ENCODE measurements at regions not wholly inside any gene's neighbourhood (a gene's known extent, or its start where the extent isn't known, plus 50 kb on each side); places are given as distances from the start of the nearest gene placed in this dataset.
A peak's percentile ranks its signal among the peaks of the same experiment; 100 is the strongest.

DNA sequence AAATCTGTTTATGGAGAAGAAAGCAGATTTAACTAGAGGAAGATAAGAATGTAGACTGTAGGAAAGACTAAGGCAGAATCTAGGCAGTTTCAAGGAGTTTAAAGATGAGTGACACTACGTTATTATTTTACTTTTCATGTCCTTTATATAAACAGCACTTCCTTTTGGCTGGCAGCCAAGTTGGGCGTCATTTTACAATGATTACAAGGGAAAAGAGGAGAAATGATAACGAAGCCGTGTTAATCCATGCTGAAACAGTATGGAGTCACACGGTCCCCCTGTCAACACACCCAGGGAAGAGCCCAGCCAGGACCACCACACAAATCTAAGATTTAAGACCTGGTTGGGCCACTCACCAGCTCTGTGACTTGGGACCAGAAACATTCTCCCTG, 83.7 kb upstream of the NEO1 start:
- H3K36me3 Mint-ChIP-seq: no peaks in the 10 kb centered on the region
- no peak overlapping the region for H3K4me3 ChIP-seq (ENCODE audit: control insufficient read depth in 1 of 2, extremely low read depth in 1 of 2, low read length in 1 of 2)
- peaks cover 2 to 3% of the 10 kb centered on the region in 2 experiments for H3K27me3 ChIP-seq (replicated peaks in 1 of 2; ENCODE audit: control insufficient read depth in 2 of 2, extremely low read depth in 1 of 2, insufficient read depth in 2 of 2, low read length in 1 of 2)
- H3K36me3 ChIP-seq (ENCODE audit: control insufficient read depth in 2 of 2, extremely low read depth in 1 of 2, insufficient read depth in 1 of 2, low read length in 1 of 2): no peaks in the 10 kb centered on the region
- H3K27ac Mint-ChIP-seq: no peak overlapping the region
- no peak overlapping the region for H3K27ac ChIP-seq (ENCODE audit: low read length)
- no peak overlapping the region for H3K4me3 Mint-ChIP-seq
- ChIA-PET CTCF (no interaction called here), POLR2A (no interaction called here)
- peaks cover 0 to 18% of the 10 kb centered on the region in 2 experiments for H3K4me1 ChIP-seq (ENCODE audit: control insufficient read depth in 1 of 2, extremely low read depth in 1 of 2, insufficient read depth in 2 of 2, low read length in 2 of 2)
- H3K4me1 Mint-ChIP-seq: peaks cover 0 to 20% (median 7%) of the 10 kb centered on the region in 3 donors
- WGBS (ENCODE audit: insufficient coverage): 40% methylated on average over 2 of the region's 5 CpGs
- peak in 1 of 35 experiments; percentile 12 for DNase-seq
- H3K27me3 Mint-ChIP-seq: peaks cover 24 to 43% of the 10 kb centered on the region in 2 donors
- H3K9me3 ChIP-seq: no peaks in the 10 kb centered on the region
- ATAC-seq (replicated peaks in 1 of 4): no peak
- no peaks in the 10 kb centered on the region for H3K9me3 Mint-ChIP-seq

GRCh38 chr15:72967811-72968530, 84.3 kb upstream of the NEO1 start:
- no peaks in the 10 kb centered on the region for H3K9me3 ChIP-seq
- H3K4me1 Mint-ChIP-seq: peaks cover 0 to 20% (median 7%) of the 10 kb centered on the region in 3 donors
- peaks cover 2 to 3% of the 10 kb centered on the region in 2 experiments for H3K27me3 ChIP-seq (replicated peaks in 1 of 2; ENCODE audit: control insufficient read depth in 2 of 2, extremely low read depth in 1 of 2, insufficient read depth in 2 of 2, low read length in 1 of 2)
- no peak overlapping the region for H3K4me3 Mint-ChIP-seq
- 41% methylated on average over 3 of the region's 5 CpGs for WGBS (ENCODE audit: insufficient coverage)
- CTCF ChIA-PET: no interaction called here
- no peak overlapping the region for H3K27ac ChIP-seq (ENCODE audit: low read length)
- no peak for ATAC-seq (replicated peaks in 1 of 4)
- H3K36me3 Mint-ChIP-seq: no peaks in the 10 kb centered on the region
- H3K36me3 ChIP-seq (ENCODE audit: control insufficient read depth in 2 of 2, extremely low read depth in 1 of 2, insufficient read depth in 1 of 2, low read length in 1 of 2): no peaks in the 10 kb centered on the region
- POLR2A ChIA-PET: no interaction called here
- no peak for DNase-seq
- peaks cover 0 to 22% of the 10 kb centered on the region in 2 experiments for H3K4me1 ChIP-seq (ENCODE audit: control insufficient read depth in 1 of 2, extremely low read depth in 1 of 2, insufficient read depth in 2 of 2, low read length in 2 of 2)
- peaks cover 0 to 1% (median 0%) of the 10 kb centered on the region in 3 donors for H3K9me3 Mint-ChIP-seq
- H3K4me3 ChIP-seq (ENCODE audit: control insufficient read depth in 1 of 2, extremely low read depth in 1 of 2, low read length in 1 of 2): no peak overlapping the region
- H3K27me3 Mint-ChIP-seq: peaks cover 20 to 41% of the 10 kb centered on the region in 2 donors
- H3K27ac Mint-ChIP-seq: no peak overlapping the region

- peak in 1 of 4 experiments; percentile 16 for ATAC-seq (replicated peaks in 1 of 4)
- Mint-ChIP-seq H3K4me3 (no peak overlapping the region), H3K27me3 (peaks cover 23 to 44% of the 10 kb centered on the region in 2 donors), H3K36me3 (no peaks in the 10 kb centered on the region), H3K4me1 (peaks cover 0 to 24% (median 7%) of the 10 kb centered on the region in 3 donors), H3K27ac (peak overlapping the region in 1 of 2 donors; percentile 23), H3K9me3 (peaks cover 0 to 7% (median 5%) of the 10 kb centered on the region in 3 donors)
- WGBS (ENCODE audit: insufficient coverage): 61% methylated on average over 2 of the region's 3 CpGs
- DNase-seq: peak in 9 of 35 experiments; percentile 2 to 33 (median 6)
- H3K27me3 ChIP-seq (replicated peaks in 1 of 2; ENCODE audit: control insufficient read depth in 2 of 2, extremely low read depth in 1 of 2, insufficient read depth in 2 of 2, low read length in 1 of 2): peaks cover 2 to 3% of the 10 kb centered on the region in 2 experiments
- H3K4me1 ChIP-seq (ENCODE audit: control insufficient read depth in 1 of 2, extremely low read depth in 1 of 2, insufficient read depth in 2 of 2, low read length in 2 of 2): peaks cover 0 to 24% of the 10 kb centered on the region in 2 experiments
- no peaks in the 10 kb centered on the region for H3K36me3 ChIP-seq (ENCODE audit: control insufficient read depth in 2 of 2, extremely low read depth in 1 of 2, insufficient read depth in 1 of 2, low read length in 1 of 2)
- CTCF ChIA-PET: no interaction called here
- no peak overlapping the region for H3K27ac ChIP-seq (ENCODE audit: low read length)
- POLR2A ChIA-PET: no interaction called here
- H3K4me3 ChIP-seq (ENCODE audit: control insufficient read depth in 1 of 2, extremely low read depth in 1 of 2, low read length in 1 of 2): no peak overlapping the region
- H3K9me3 ChIP-seq: no peaks in the 10 kb centered on the region
Observed at GRCh38 chr15:72967397-72967796, 84.9 kb upstream of the NEO1 start.

DNA sequence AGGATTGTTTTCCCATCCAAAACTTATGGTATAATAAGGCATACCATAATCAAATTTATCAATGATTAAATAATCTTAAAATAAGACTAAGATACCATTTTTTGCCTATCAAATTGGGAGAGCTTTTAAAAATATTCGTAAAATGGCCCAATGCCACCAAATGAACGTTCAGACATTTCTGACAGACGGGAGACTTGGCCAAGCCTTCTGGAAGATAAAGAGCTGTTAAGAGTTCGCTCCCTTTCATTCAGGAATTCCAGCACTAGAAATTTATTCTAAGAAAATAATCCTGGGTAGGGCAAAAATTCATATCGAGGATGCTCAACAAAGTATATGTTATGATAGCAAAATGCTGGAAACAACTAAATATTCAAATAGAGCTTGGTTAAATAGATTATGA, 85.6 kb upstream of the NEO1 start:
- Mint-ChIP-seq H3K27me3 (peaks cover 21 to 38% of the 10 kb centered on the region in 2 donors), H3K27ac (no peak overlapping the region), H3K4me1 (peaks cover 0 to 31% (median 10%) of the 10 kb centered on the region in 3 donors), H3K9me3 (peaks cover 0 to 11% (median 7%) of the 10 kb centered on the region in 3 donors), H3K4me3 (no peak overlapping the region), H3K36me3 (no peaks in the 10 kb centered on the region)
- Histone ChIP-seq H3K4me1 (ENCODE audit: control insufficient read depth in 1 of 2, extremely low read depth in 1 of 2, insufficient read depth in 2 of 2, low read length in 2 of 2) (peaks cover 0 to 32% of the 10 kb centered on the region in 2 experiments), H3K27ac (ENCODE audit: low read length) (no peak overlapping the region), H3K4me3 (ENCODE audit: control insufficient read depth in 1 of 2, extremely low read depth in 1 of 2, low read length in 1 of 2) (no peak overlapping the region), H3K27me3 (replicated peaks in 1 of 2; ENCODE audit: control insufficient read depth in 2 of 2, extremely low read depth in 1 of 2, insufficient read depth in 2 of 2, low read length in 1 of 2) (peaks cover 0 to 5% of the 10 kb centered on the region in 2 experiments), H3K36me3 (ENCODE audit: control insufficient read depth in 2 of 2, extremely low read depth in 1 of 2, insufficient read depth in 1 of 2, low read length in 1 of 2) (no peaks in the 10 kb centered on the region), H3K9me3 (no peaks in the 10 kb centered on the region)
- 40% methylated on average over 1 of the region's 5 CpGs for WGBS (ENCODE audit: insufficient coverage)
- ChIA-PET CTCF (interaction anchor here in 1 of 2 donors (0.6 kb wide), 2 partner anchors 145 to 1223 kb away, joined by 4 to 8 read pairs; no protein-coding TSS in a partner anchor), POLR2A (interaction anchor here in 1 of 2 donors (0.6 kb wide), 1 partner anchor 490 kb away, joined by 10 read pairs; no protein-coding TSS in a partner anchor)
- ATAC-seq (replicated peaks in 1 of 4): no peak
- DNase-seq: no peak

DNA sequence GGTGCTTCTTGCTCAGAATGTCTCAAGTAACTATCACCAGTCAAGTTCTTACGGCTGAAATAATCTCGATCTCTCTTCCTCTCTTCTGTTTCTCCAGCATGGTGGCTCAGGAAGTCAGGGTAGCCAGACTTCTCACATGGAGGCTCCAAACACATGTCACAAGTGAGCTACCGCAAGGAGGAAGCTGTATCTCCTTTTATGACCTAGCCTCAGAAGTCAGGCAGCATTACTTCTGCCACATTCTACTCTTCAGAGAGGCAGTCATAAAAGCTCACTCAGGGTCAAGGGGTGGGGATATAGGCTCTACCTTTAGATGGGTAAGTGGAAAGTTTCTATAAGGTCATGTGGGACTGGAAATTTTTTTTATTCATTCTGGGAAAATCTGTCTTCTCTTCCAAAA, 86.6 kb upstream of the NEO1 start:
- H3K4me3 ChIP-seq (ENCODE audit: control insufficient read depth in 1 of 2, extremely low read depth in 1 of 2, low read length in 1 of 2): no peak overlapping the region
- H3K4me1 ChIP-seq (ENCODE audit: control insufficient read depth in 1 of 2, extremely low read depth in 1 of 2, insufficient read depth in 2 of 2, low read length in 2 of 2): peaks cover 0 to 35% of the 10 kb centered on the region in 2 experiments
- ATAC-seq (replicated peaks in 1 of 4): no peak
- H3K9me3 Mint-ChIP-seq: peaks cover 0 to 11% (median 7%) of the 10 kb centered on the region in 3 donors
- H3K4me3 Mint-ChIP-seq: no peak overlapping the region
- H3K36me3 Mint-ChIP-seq: no peaks in the 10 kb centered on the region
- no peak overlapping the region for H3K27ac ChIP-seq (ENCODE audit: low read length)
- no peak overlapping the region for H3K27ac Mint-ChIP-seq
- CTCF ChIA-PET: no interaction called here
- H3K36me3 ChIP-seq (ENCODE audit: control insufficient read depth in 2 of 2, extremely low read depth in 1 of 2, insufficient read depth in 1 of 2, low read length in 1 of 2): no peaks in the 10 kb centered on the region
- peaks cover 0 to 27% (median 10%) of the 10 kb centered on the region in 3 donors for H3K4me1 Mint-ChIP-seq
- peaks cover 15 to 34% of the 10 kb centered on the region in 2 donors for H3K27me3 Mint-ChIP-seq
- H3K9me3 ChIP-seq: no peaks in the 10 kb centered on the region
- WGBS (ENCODE audit: insufficient coverage): 83% methylated on average over 1 of the region's 3 CpGs
- POLR2A ChIA-PET: no interaction called here
- peaks cover 0 to 5% of the 10 kb centered on the region in 2 experiments for H3K27me3 ChIP-seq (replicated peaks in 1 of 2; ENCODE audit: control insufficient read depth in 2 of 2, extremely low read depth in 1 of 2, insufficient read depth in 2 of 2, low read length in 1 of 2)
- DNase-seq: no peak

GRCh38 chr15:72964542-72964941, 87.7 kb upstream of the NEO1 start:
- 50% methylated on average over 1 of the region's 1 CpG for WGBS (ENCODE audit: insufficient coverage)
- H3K4me3 ChIP-seq (ENCODE audit: control insufficient read depth in 1 of 2, extremely low read depth in 1 of 2, low read length in 1 of 2): no peak overlapping the region
- Mint-ChIP-seq H3K4me3 (no peak overlapping the region), H3K36me3 (no peaks in the 10 kb centered on the region), H3K4me1 (peaks cover 0 to 27% (median 10%) of the 10 kb centered on the region in 3 donors), H3K9me3 (peaks cover 0 to 11% (median 7%) of the 10 kb centered on the region in 3 donors), H3K27me3 (peaks cover 15 to 39% of the 10 kb centered on the region in 2 donors), H3K27ac (peak overlapping the region; percentile 30 to 62)
- no peak for ATAC-seq (replicated peaks in 1 of 4)
- peak in 1 of 35 experiments; percentile 6 for DNase-seq
- ChIA-PET POLR2A (no interaction called here), CTCF (interaction anchor here in 1 of 2 donors (0.7 kb wide), 1 partner anchor 243 kb away, joined by 3 read pairs; no protein-coding TSS in a partner anchor)
- peaks cover 0 to 35% of the 10 kb centered on the region in 2 experiments for H3K4me1 ChIP-seq (ENCODE audit: control insufficient read depth in 1 of 2, extremely low read depth in 1 of 2, insufficient read depth in 2 of 2, low read length in 2 of 2)
- H3K27ac ChIP-seq (ENCODE audit: low read length): no peak overlapping the region
- peaks cover 0 to 5% of the 10 kb centered on the region in 2 experiments for H3K27me3 ChIP-seq (replicated peaks in 1 of 2; ENCODE audit: control insufficient read depth in 2 of 2, extremely low read depth in 1 of 2, insufficient read depth in 2 of 2, low read length in 1 of 2)
- H3K9me3 ChIP-seq: no peaks in the 10 kb centered on the region
- no peaks in the 10 kb centered on the region for H3K36me3 ChIP-seq (ENCODE audit: control insufficient read depth in 2 of 2, extremely low read depth in 1 of 2, insufficient read depth in 1 of 2, low read length in 1 of 2)
